ENCODE measurements at regions not wholly inside any gene's neighbourhood (a gene's known extent, or its start where the extent isn't known, plus 50 kb on each side); places are given as distances from the start of the nearest gene placed in this dataset.

DNA sequence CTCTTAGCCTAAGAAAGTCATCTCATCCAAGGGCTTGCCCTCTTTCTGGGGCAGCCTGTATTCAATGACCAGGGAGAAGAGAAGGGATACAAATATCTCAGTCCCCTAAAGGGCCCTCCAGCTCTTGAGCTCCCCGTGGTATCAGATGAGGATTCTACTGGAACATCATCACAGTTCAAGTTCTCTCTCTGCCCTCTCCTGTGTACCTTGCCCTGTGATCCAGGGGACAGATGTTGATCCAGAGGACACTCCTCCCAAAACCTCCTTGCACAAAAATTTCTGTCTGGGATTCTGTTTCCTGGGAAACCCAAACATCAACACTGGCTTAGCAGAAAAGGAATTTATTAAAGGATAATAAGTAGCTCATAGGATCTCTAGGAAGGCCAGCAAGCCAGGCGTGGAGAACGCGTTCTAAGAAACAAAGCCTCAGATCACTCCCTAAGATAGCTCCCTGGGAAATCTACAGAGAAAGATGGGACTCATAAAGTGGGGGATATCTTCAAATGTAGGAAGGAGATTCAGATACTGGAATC lies 296.3 kb upstream of the KLF3 start:
- Mint-ChIP-seq H3K4me1 (ENCODE audit: low read depth) (peaks cover 35% of the 10 kb centered on the region), H3K27me3 (ENCODE audit: low read depth) (no peaks in the 10 kb centered on the region), H3K36me3 (ENCODE audit: insufficient read depth in 2 of 2) (peaks cover 0 to 1% of the 10 kb centered on the region in 2 donors), H3K27ac (no peak overlapping the region), H3K4me3 (no peak overlapping the region), H3K9me3 (no peaks in the 10 kb centered on the region)
- no peak for ATAC-seq (replicated peaks in 1 of 2)
- DNase-seq, result no peak

- H3K9me3 Mint-ChIP-seq, result no peaks in the 10 kb centered on the region
- peaks cover 0 to 1% of the 10 kb centered on the region in 2 donors for H3K36me3 Mint-ChIP-seq (ENCODE audit: insufficient read depth in 2 of 2)
- H3K27ac Mint-ChIP-seq, result no peak overlapping the region
- DNase-seq, result peak in 1 of 2 donors; percentile 1
- H3K27me3 Mint-ChIP-seq (ENCODE audit: low read depth), result no peaks in the 10 kb centered on the region
- peaks cover 41% of the 10 kb centered on the region for H3K4me1 Mint-ChIP-seq (ENCODE audit: low read depth)
- no peak overlapping the region for H3K4me3 Mint-ChIP-seq
- peak; percentile 19 to 53 for ATAC-seq (replicated peaks in 1 of 2)
These were observed 295.4 kb upstream of the KLF3 start for GRCh38 chr4:38368613-38369012.

- DNase-seq, result no peak
- peaks cover 0 to 1% of the 10 kb centered on the region in 2 donors for H3K36me3 Mint-ChIP-seq (ENCODE audit: insufficient read depth in 2 of 2)
These were observed 292.6 kb upstream of the KLF3 start for GRCh38 chr4:38371391-38371851.

GRCh38 chr4:38373375-38373774 lies 290.6 kb upstream of the KLF3 start:
- H3K27ac Mint-ChIP-seq, result no peak overlapping the region
- H3K4me3 Mint-ChIP-seq, result no peak overlapping the region
- no peaks in the 10 kb centered on the region for H3K27me3 Mint-ChIP-seq (ENCODE audit: low read depth)
- H3K36me3 Mint-ChIP-seq (ENCODE audit: insufficient read depth in 2 of 2), result peaks cover 0 to 1% of the 10 kb centered on the region in 2 donors
- DNase-seq (no peak), ATAC-seq (replicated peaks in 1 of 2) (no peak)
- no peaks in the 10 kb centered on the region for H3K9me3 Mint-ChIP-seq
- H3K4me1 Mint-ChIP-seq (ENCODE audit: low read depth), result peaks cover 27% of the 10 kb centered on the region

More at GRCh38 chr4:38371391-38371851, 292.6 kb upstream of the KLF3 start:
- no peak overlapping the region for H3K27ac Mint-ChIP-seq
- no peaks in the 10 kb centered on the region for H3K27me3 Mint-ChIP-seq (ENCODE audit: low read depth)
- no peak for ATAC-seq (replicated peaks in 1 of 2)
- no peaks in the 10 kb centered on the region for H3K9me3 Mint-ChIP-seq
- no peak overlapping the region for H3K4me3 Mint-ChIP-seq
- H3K4me1 Mint-ChIP-seq (ENCODE audit: low read depth), result peaks cover 41% of the 10 kb centered on the region

DNA sequence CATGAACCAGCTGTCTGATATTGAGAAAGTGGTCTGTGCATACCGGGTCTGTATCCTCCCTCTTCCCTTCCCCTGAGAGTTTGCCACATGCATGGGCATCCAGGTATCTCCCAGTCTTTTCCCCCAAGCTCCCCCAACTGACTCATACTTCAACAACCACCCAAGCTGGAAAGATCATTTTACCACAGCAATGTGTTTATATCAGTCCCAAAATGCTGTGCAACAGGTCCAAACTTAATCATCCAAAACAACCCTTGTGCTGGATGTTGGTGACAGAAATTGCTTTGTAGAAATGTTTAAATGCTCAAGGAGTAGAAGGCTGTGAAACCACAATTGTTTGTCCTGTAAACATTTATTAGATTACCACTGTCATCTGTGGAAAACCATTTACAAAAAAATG lies 286.8 kb upstream of the KLF3 start:
- Mint-ChIP-seq H3K27ac (no peak overlapping the region), H3K9me3 (no peaks in the 10 kb centered on the region), H3K4me1 (ENCODE audit: low read depth) (peaks cover 10% of the 10 kb centered on the region), H3K4me3 (no peak overlapping the region), H3K36me3 (ENCODE audit: insufficient read depth in 2 of 2) (no peaks in the 10 kb centered on the region), H3K27me3 (ENCODE audit: low read depth) (no peaks in the 10 kb centered on the region)
- no peak for DNase-seq
- no peak for ATAC-seq (replicated peaks in 1 of 2)

DNA sequence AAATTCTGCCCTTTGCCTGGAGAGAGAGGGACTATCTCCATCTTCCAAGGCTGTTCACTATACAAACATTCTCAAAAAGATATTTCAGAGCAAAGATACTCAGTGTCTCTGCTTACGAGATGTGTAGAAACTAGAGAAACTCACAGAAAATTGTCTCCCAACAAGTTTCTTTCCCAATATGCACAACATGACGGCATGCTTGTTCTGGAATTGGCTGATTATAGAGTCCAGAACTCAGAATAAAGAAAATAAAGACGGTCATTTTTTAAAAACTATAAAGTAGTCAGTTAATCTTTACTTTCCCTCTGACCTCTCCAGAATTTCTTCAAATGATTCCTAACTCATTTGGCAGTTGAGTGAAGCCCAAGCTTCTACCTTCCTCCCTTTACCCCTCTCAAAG lies 285.5 kb upstream of the KLF3 start:
- no peak overlapping the region for H3K4me3 Mint-ChIP-seq
- no peaks in the 10 kb centered on the region for H3K9me3 Mint-ChIP-seq
- H3K27ac Mint-ChIP-seq, result no peak overlapping the region
- no peak for DNase-seq
- no peak for ATAC-seq (replicated peaks in 1 of 2)
- peaks cover 6% of the 10 kb centered on the region for H3K4me1 Mint-ChIP-seq (ENCODE audit: low read depth)
- H3K36me3 Mint-ChIP-seq (ENCODE audit: insufficient read depth in 2 of 2), result no peaks in the 10 kb centered on the region
- H3K27me3 Mint-ChIP-seq (ENCODE audit: low read depth), result no peaks in the 10 kb centered on the region

DNA sequence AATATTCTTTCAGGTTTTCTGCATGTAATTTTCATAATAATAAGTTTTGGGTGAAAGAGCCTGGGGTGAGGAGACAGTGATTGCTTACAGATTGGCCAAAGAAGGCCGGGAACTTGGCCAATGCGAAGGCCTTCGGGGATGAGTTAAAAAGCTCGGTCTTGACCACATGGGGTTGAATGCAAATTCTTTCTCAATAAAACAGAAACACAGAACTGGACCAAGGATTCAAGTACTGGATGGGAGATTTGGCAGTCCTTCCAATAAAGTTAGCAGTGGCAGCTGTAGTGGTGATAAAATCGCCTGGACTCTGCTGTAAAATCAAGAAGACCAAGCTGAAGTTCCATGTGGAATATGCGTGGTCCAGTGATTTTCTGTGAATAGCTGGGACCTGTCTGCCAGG lies 282.2 kb upstream of the KLF3 start:
- Mint-ChIP-seq H3K27me3 (ENCODE audit: low read depth) (no peaks in the 10 kb centered on the region), H3K4me1 (ENCODE audit: low read depth) (peaks cover 16% of the 10 kb centered on the region), H3K27ac (no peak overlapping the region), H3K9me3 (no peaks in the 10 kb centered on the region), H3K4me3 (no peak overlapping the region), H3K36me3 (ENCODE audit: insufficient read depth in 2 of 2) (no peaks in the 10 kb centered on the region)
- DNase-seq (no peak), ATAC-seq (replicated peaks in 1 of 2) (no peak)

DNA sequence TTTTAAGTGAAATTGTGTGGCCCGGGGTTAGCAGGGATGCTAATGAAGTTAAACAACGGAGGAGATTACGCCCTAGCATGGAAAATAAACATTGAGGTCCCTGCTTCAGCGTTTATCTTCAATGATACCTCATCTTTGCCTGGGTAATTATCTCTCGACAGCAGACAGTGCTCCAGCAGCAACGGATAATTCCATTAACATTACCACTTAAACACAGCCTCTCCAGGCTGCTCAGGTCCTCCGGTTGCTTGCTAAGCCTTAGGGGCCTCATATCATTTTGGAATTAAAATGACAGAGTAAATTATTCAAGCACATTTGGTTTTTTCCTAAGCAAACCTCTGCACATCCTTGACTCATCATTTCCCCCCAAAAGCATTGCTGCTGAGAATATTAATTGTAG lies 281.5 kb upstream of the KLF3 start:
- no peaks in the 10 kb centered on the region for H3K27me3 Mint-ChIP-seq (ENCODE audit: low read depth)
- no peaks in the 10 kb centered on the region for H3K36me3 Mint-ChIP-seq (ENCODE audit: insufficient read depth in 2 of 2)
- peaks cover 16% of the 10 kb centered on the region for H3K4me1 Mint-ChIP-seq (ENCODE audit: low read depth)
- ATAC-seq (replicated peaks in 1 of 2), result no peak
- no peak for DNase-seq
- H3K9me3 Mint-ChIP-seq, result no peaks in the 10 kb centered on the region
- H3K4me3 Mint-ChIP-seq, result no peak overlapping the region
- no peak overlapping the region for H3K27ac Mint-ChIP-seq

- no peaks in the 10 kb centered on the region for H3K36me3 Mint-ChIP-seq (ENCODE audit: insufficient read depth in 2 of 2)
- no peaks in the 10 kb centered on the region for H3K27me3 Mint-ChIP-seq (ENCODE audit: low read depth)
- H3K4me1 Mint-ChIP-seq (ENCODE audit: low read depth), result peaks cover 16% of the 10 kb centered on the region
- no peak for ATAC-seq (replicated peaks in 1 of 2)
- H3K9me3 Mint-ChIP-seq, result no peaks in the 10 kb centered on the region
- DNase-seq, result no peak
- no peak overlapping the region for H3K27ac Mint-ChIP-seq
- H3K4me3 Mint-ChIP-seq, result no peak overlapping the region
These were observed 280.3 kb upstream of the KLF3 start for GRCh38 chr4:38383646-38384121.

DNA sequence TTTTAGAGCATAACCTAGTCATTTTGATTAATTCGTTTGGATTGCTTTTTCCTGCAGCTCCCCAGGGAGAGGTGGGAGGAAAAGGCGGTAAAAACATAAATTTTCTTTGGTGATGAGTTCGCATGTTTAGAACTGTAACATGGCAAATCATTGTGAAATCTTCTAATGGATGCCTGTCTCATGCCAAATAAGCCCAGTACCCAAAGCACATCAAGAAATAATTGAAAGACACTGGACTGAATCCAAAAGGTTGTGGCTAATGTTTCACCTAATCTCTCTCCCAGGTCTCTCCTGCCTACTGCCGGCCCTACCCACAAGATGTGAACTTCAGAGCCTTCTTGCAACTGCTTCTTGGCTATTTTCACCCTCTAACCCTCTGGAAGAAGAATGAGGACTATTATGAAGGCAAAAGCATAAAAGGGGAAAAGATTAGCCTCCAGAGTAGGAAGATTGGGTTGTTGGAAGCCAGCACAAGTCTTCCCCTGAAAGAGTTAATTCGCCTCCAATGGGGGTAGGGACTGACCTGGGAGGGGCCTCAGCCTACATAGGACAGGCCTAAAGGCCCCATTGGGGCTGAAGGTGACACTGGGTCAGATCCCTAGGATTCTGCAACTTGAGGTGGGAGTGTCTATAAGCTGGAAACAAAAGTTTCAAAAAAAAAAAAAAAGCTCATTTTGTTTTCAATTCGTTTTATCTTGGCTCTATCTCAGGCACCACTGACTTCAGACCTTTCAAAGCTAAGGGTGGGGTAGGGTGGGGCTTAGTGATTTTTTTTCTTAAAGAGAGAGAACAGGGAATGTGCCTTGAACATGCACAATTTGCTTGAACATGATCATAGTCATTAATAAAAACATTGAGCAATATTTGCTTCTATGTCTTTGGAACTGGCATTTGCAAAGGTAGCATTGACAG lies 278.6 kb upstream of the KLF3 start:
- ATAC-seq (replicated peaks in 1 of 2) (no peak), DNase-seq (no peak)
- Mint-ChIP-seq H3K4me1 (ENCODE audit: low read depth) (peaks cover 21% of the 10 kb centered on the region), H3K4me3 (no peak overlapping the region), H3K27me3 (ENCODE audit: low read depth) (no peaks in the 10 kb centered on the region), H3K9me3 (peaks cover 2 to 3% of the 10 kb centered on the region in 2 donors), H3K27ac (no peak overlapping the region), H3K36me3 (ENCODE audit: insufficient read depth in 2 of 2) (peaks cover 4 to 10% of the 10 kb centered on the region in 2 donors)

- Mint-ChIP-seq H3K27ac (no peak overlapping the region), H3K4me1 (ENCODE audit: low read depth) (peaks cover 21% of the 10 kb centered on the region), H3K4me3 (no peak overlapping the region), H3K9me3 (peaks cover 6 to 7% of the 10 kb centered on the region in 2 donors), H3K27me3 (ENCODE audit: low read depth) (no peaks in the 10 kb centered on the region), H3K36me3 (ENCODE audit: insufficient read depth in 2 of 2) (peaks cover 8 to 17% of the 10 kb centered on the region in 2 donors)
- ATAC-seq (replicated peaks in 1 of 2) (no peak), DNase-seq (no peak)
These were observed 277.9 kb upstream of the KLF3 start for GRCh38 chr4:38386005-38386551.

GRCh38 chr4:38386654-38387188 lies 277.3 kb upstream of the KLF3 start:
- Mint-ChIP-seq H3K4me3 (no peak overlapping the region), H3K9me3 (peaks cover 10 to 11% of the 10 kb centered on the region in 2 donors), H3K27ac (no peak overlapping the region), H3K27me3 (ENCODE audit: low read depth) (no peaks in the 10 kb centered on the region), H3K36me3 (ENCODE audit: insufficient read depth in 2 of 2) (peaks cover 12 to 22% of the 10 kb centered on the region in 2 donors), H3K4me1 (ENCODE audit: low read depth) (peaks cover 21% of the 10 kb centered on the region)
- ATAC-seq (replicated peaks in 1 of 2) (no peak), DNase-seq (no peak)

DNA sequence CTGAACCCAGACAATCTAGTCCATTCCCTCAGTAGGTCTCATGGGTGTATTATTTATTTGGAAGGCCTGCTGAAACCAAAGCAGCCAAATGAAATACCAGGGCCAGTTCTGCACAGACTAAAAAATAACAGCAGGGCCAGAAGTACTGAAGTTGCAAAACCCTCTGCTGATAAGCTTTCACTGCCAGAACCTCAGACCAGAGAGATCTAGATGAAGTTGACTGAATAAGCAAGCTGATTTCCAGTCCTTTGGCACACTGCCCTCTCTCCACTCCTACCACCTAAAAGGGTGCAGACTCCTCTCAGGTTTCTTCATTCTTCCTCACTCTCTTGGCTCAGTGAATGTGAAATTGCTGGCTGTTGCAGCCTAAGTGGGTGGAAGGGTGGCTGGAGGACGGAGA lies 276.7 kb upstream of the KLF3 start:
- no peak for DNase-seq
- Mint-ChIP-seq H3K4me1 (ENCODE audit: low read depth) (peaks cover 21% of the 10 kb centered on the region), H3K27ac (no peak overlapping the region), H3K36me3 (ENCODE audit: insufficient read depth in 2 of 2) (peaks cover 15 to 26% of the 10 kb centered on the region in 2 donors), H3K9me3 (peaks cover 14 to 16% of the 10 kb centered on the region in 2 donors), H3K27me3 (ENCODE audit: low read depth) (no peaks in the 10 kb centered on the region), H3K4me3 (no peak overlapping the region)
- no peak for ATAC-seq (replicated peaks in 1 of 2)
